SK-N-SH (cell line): ENCODE measurements at regions not wholly inside any gene's neighbourhood (a gene's known extent, or its start where the extent isn't known, plus 50 kb on each side); places are given as distances from the start of the nearest gene placed in this dataset.

ENCODE experiments used
- CTCF ChIA-PET: fragments of 300-600, 350-600 bp; formaldehyde crosslinking; extraction: SDS; loops from one replicate; lab custom pipeline; 2021; lab: Yijun Ruan, JAX
- POLR2A ChIA-PET: fragments of 350-600 bp; sonication (Branson Sonifier 250); formaldehyde crosslinking; extraction: SDS; loops from one replicate; lab custom pipeline; 2020; ENCODE audit warnings: antibody characterized with exemption, inconsistent platforms; lab: Yijun Ruan, JAX
- DNase-seq: peaks from one replicate; pipeline ENCODE4 v3.0.0; 2012
- H2AFZ ChIP-seq: fragments of 200-600 bp; sonication (generic); 2 replicates; pipeline ENCODE4 v1.8.1; 2016; ENCODE audit warnings: antibody characterized with exemption, mild to moderate bottlenecking, low read depth
- H3F3A ChIP-seq: fragments of 200-600 bp; sonication (generic); replicated peaks from 2 replicates; pipeline ENCODE3; 2016; ENCODE audit warnings: antibody characterized with exemption, mild to moderate bottlenecking; ENCODE audit not compliant: insufficient read depth
- H3K27ac ChIP-seq, 2 experiments: fragments of 200-500 bp in 1 of 2; fragments of 200-600 bp in 1 of 2; sonication (Bioruptor generic) in 1 of 2; sonication (generic), shearing (Covaris generic) in 1 of 2; 2 replicates each; pipeline versions ENCODE4 v1.5.1 to v1.6.1; 2014 to 2016; ENCODE audit warnings: low read depth in 2 of 2, inconsistent platforms in 1 of 2, low read length in 1 of 2, mild to moderate bottlenecking in 1 of 2, mixed read lengths in 1 of 2
- H3K27me3 ChIP-seq: fragments of 200-600 bp; sonication (generic), shearing (Covaris generic); 2 replicates; pipeline ENCODE4 v1.6.1; 2016; ENCODE audit warnings: mixed run types; ENCODE audit not compliant: insufficient read depth
- H3K36me3 ChIP-seq, 2 experiments: fragments of 200-500 bp in 1 of 2; fragments of 200-600 bp in 1 of 2; sonication (Bioruptor generic) in 1 of 2; sonication (generic) in 1 of 2; replicated peaks in 1 of 2; 2 replicates each; pipeline versions ENCODE3 to v1.5.1; 2014 to 2016; ENCODE audit warnings: low read length in 1 of 2, mild to moderate bottlenecking in 1 of 2; ENCODE audit not compliant: insufficient read depth in 2 of 2, control insufficient read depth in 1 of 2
- H3K4me1 ChIP-seq, 2 experiments: fragments of 200-500 bp in 1 of 2; fragments of 200-600 bp in 1 of 2; sonication (Bioruptor generic) in 1 of 2; sonication (generic), shearing (Covaris generic) in 1 of 2; 2 replicates each; pipeline versions ENCODE4 v1.5.1 to v1.6.1; 2014 to 2016; ENCODE audit warnings: low read depth in 1 of 2, low read length in 1 of 2, mixed run types in 1 of 2; ENCODE audit not compliant: insufficient read depth in 2 of 2, control insufficient read depth in 1 of 2
- H3K4me2 ChIP-seq: fragments of 200-600 bp; sonication (generic), shearing (Covaris generic); 2 replicates; pipeline ENCODE4 v1.6.1; 2017; ENCODE audit warnings: mixed run types
- H3K4me3 ChIP-seq, 2 experiments: fragments of 200-500 bp in 1 of 2; fragments of 200-600 bp in 1 of 2; sonication (Bioruptor generic) in 1 of 2; sonication (generic), shearing (Covaris generic) in 1 of 2; 2 replicates each; pipeline versions ENCODE4 v1.5.1 to v1.8.1; 2014 to 2016; ENCODE audit warnings: low read depth in 2 of 2, inconsistent platforms in 1 of 2, low read length in 1 of 2, mild to moderate bottlenecking in 1 of 2, mixed read lengths in 1 of 2, moderate library complexity in 1 of 2
- H3K79me2 ChIP-seq: fragments of 200-600 bp; sonication (generic); 2 replicates; pipeline ENCODE4 v1.8.1; 2017; ENCODE audit warnings: mild to moderate bottlenecking; ENCODE audit not compliant: insufficient read depth
- H3K9ac ChIP-seq: fragments of 200-600 bp; sonication (generic); 2 replicates; pipeline ENCODE4 v1.6.1; 2017; ENCODE audit warnings: mixed run types
- H3K9me2 ChIP-seq: fragments of 200-600 bp; sonication (generic); 2 replicates; pipeline ENCODE4 v1.6.1; 2017; ENCODE audit warnings: mixed run types
- H3K9me3 ChIP-seq: fragments of 200-600 bp; sonication (generic); 2 replicates; pipeline ENCODE4 v1.6.1; 2017; ENCODE audit warnings: mixed run types, mild to moderate bottlenecking, moderate library complexity
- H4K20me1 ChIP-seq: fragments of 200-600 bp; sonication (generic); 2 replicates; pipeline ENCODE4 v1.6.1; 2017; ENCODE audit warnings: mild to moderate bottlenecking, mixed run types; ENCODE audit not compliant: insufficient read depth
- CHD2 ChIP-seq: fragments of 150-350 bp; IDR thresholded peaks from 2 replicates; pipeline ENCODE4 v1.6.1; 2018; ENCODE audit warnings: low read length; ENCODE audit not compliant: partially characterized antibody
- CTCF ChIP-seq: fragments of 200-600 bp; sonication (generic); IDR thresholded peaks from 2 replicates; pipeline ENCODE4 v1.6.1; 2017; ENCODE audit warnings: antibody characterized with exemption, mild to moderate bottlenecking, moderate library complexity
- ELF1 ChIP-seq: IDR thresholded peaks from 2 replicates; pipeline ENCODE4 v1.4.0; 2012
- FOSL2 ChIP-seq: IDR thresholded peaks from 2 replicates; pipeline ENCODE4 v1.4.0; 2012; ENCODE audit warnings: low read depth, mild to moderate bottlenecking, moderate library complexity, borderline replicate concordance
- FOXJ3 ChIP-seq: sonication (generic); formaldehyde crosslinking; IDR thresholded peaks from 2 replicates; pipeline ENCODE4 v1.5.1; 2020; ENCODE audit warnings: mild to moderate bottlenecking, missing genetic modification reagents
- JUND ChIP-seq: IDR thresholded peaks from 2 replicates; pipeline ENCODE4 v1.4.0; 2012
- MAX ChIP-seq: IDR thresholded peaks from 2 replicates; pipeline ENCODE4 v1.4.0; 2012; ENCODE audit warnings: low read depth
- MXI1 ChIP-seq: IDR thresholded peaks from 2 replicates; pipeline ENCODE4 v1.6.1; 2012; ENCODE audit warnings: mild to moderate bottlenecking, low read depth, low read length, improper control_type of control experiment
- NRF1 ChIP-seq: IDR thresholded peaks from 2 replicates; pipeline ENCODE4 v1.6.1; 2012; ENCODE audit warnings: low read depth, mild to moderate bottlenecking, low read length
- PBX3 ChIP-seq: IDR thresholded peaks from 2 replicates; pipeline ENCODE4; 2012
- POLR2AphosphoS5 ChIP-seq: IDR thresholded peaks from 2 replicates; pipeline ENCODE4 v1.6.1; 2012; ENCODE audit warnings: low read depth, low read length
- RAD21 ChIP-seq: IDR thresholded peaks from 2 replicates; pipeline ENCODE4 v1.6.1; 2012; ENCODE audit warnings: mild to moderate bottlenecking, low read length
- RCOR1 ChIP-seq: fragments of 150-350 bp; IDR thresholded peaks from 2 replicates; pipeline ENCODE4 v1.6.1; 2017; ENCODE audit warnings: antibody characterized with exemption, low read length
- REST ChIP-seq: IDR thresholded peaks from 2 replicates; pipeline ENCODE4 v1.6.1; 2012; ENCODE audit warnings: mild to moderate bottlenecking, low read depth, low read length, moderate library complexity
- SIN3A ChIP-seq: IDR thresholded peaks from 2 replicates; pipeline ENCODE4 v1.6.1; 2012; ENCODE audit warnings: low read depth, mild to moderate bottlenecking, low read length, moderate library complexity, borderline replicate concordance
- TAF1 ChIP-seq: IDR thresholded peaks from 2 replicates; pipeline ENCODE4 v1.6.1; 2012; ENCODE audit warnings: low read depth, mild to moderate bottlenecking, low read length, moderate library complexity, borderline replicate concordance
- USF1 ChIP-seq: IDR thresholded peaks from 2 replicates; pipeline ENCODE4 v1.4.0; 2012; ENCODE audit warnings: low read depth, borderline replicate concordance
- USF2 ChIP-seq: fragments of 150-350 bp; IDR thresholded peaks from 2 replicates; pipeline ENCODE4 v1.6.1; 2017; ENCODE audit warnings: antibody characterized with exemption, low read length, low read depth, borderline replicate concordance
- YY1 ChIP-seq: IDR thresholded peaks from 2 replicates; pipeline ENCODE4 v1.4.0; 2012; ENCODE audit warnings: low read depth, mild to moderate bottlenecking
- ZBTB33 ChIP-seq: IDR thresholded peaks from 2 replicates; pipeline ENCODE4 v1.4.0; 2012; ENCODE audit warnings: low read depth, borderline replicate concordance
- WGBS: methylation state at CpG from one replicate; pipeline ENCODE4 v1.1.6; 2017; ENCODE audit warnings: low lambda C conversion rate; 5-methylcytosine and 5-hydroxymethylcytosine counted together

- Histone ChIP-seq H3K79me2 (no peaks in the 10 kb centered on the region), H2AFZ (no peak overlapping the region), H3K27me3 (no peaks in the 10 kb centered on the region), H3K4me2 (no peak overlapping the region), H3F3A (no peaks in the 10 kb centered on the region), H3K9me3 (no peaks in the 10 kb centered on the region), H3K27ac (no peak overlapping the region), H4K20me1 (no peaks in the 10 kb centered on the region), H3K4me1 (no peaks in the 10 kb centered on the region), H3K36me3 (no peaks in the 10 kb centered on the region), H3K9ac (no peak overlapping the region), H3K9me2 (no peaks in the 10 kb centered on the region), H3K4me3 (no peak overlapping the region)
- TF ChIP-seq ELF1 (no peak), SIN3A (no peak), RAD21 (no peak), MXI1 (no peak), PBX3 (no peak), ZBTB33 (no peak), CHD2 (no peak), USF2 (no peak), YY1 (no peak), POLR2AphosphoS5 (no peak), CTCF (no peak), TAF1 (no peak), JUND (no peak), FOSL2 (no peak), FOXJ3 (CRISPR knock-in tag) (no peak), REST (no peak), USF1 (no peak), MAX (no peak), RCOR1 (no peak), NRF1 (no peak)
- POLR2A ChIA-PET: no interaction called here
- no peak for DNase-seq
- WGBS: 89% methylated on average over 7 of the region's 7 CpGs
- CTCF ChIA-PET: no interaction called here
Measured at GRCh38 chr4:182105416-182105815, 137.8 kb upstream of the TENM3 start.
